ENCODE measurements at regions not wholly inside any gene's neighbourhood (a gene's known extent, or its start where the extent isn't known, plus 50 kb on each side); places are given as distances from the start of the nearest gene placed in this dataset.

GRCh38 chr12:131380220-131380964 is 330.5 kb upstream of the SFSWAP start:
- TF ChIP-seq EZH2 (IDR thresholded peaks at IDR 0.05; ENCODE audit: borderline replicate concordance, low read depth, low read length, poor library complexity, severe bottlenecking) (no peak), CTCF (conservative IDR thresholded peaks at IDR 0.05; ENCODE audit: low read depth, low read length) (no peak)
